ENCODE measurements at regions not wholly inside any gene's neighbourhood (a gene's known extent, or its start where the extent isn't known, plus 50 kb on each side); places are given as distances from the start of the nearest gene placed in this dataset.
A peak's percentile ranks its signal among the peaks of the same experiment; 100 is the strongest.

DNA sequence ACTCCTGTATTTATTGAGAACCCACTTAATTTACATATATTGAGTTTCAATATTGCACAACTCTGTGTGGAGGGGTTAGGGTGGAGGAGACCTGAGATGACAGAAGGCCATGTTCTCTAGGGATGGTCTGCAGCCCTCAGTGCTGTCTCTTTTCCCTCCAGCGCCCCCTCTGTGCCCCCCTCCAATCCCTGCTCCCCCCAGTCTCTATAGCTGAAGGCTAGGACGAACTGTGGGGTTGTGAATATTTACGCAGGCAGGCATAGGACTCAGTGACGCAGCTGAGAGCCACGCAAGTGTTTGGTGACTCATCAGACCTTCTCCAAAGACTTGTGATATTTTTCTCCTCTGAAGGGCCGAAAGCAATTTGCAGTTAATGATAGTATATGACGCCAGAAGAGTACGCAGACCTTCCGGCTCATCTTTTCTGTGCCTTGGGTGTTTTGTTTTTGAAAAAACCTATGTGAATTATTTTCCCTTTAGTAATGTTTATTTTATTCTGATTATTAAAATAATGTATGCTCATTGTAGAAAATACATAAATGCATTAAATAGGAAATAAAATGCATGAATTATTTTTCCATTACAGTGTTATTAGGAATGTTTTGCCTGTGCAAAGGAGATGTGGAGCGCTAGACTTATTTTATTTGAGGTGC is 85.3 kb downstream of the SLC25A47 start:
- no peak overlapping the region for H3K4me3 ChIP-seq (ENCODE audit: low read depth, low read length)
- DNase-seq (ENCODE audit: low read depth), result peak; percentile 94
- TF ChIP-seq, protein P1, sequence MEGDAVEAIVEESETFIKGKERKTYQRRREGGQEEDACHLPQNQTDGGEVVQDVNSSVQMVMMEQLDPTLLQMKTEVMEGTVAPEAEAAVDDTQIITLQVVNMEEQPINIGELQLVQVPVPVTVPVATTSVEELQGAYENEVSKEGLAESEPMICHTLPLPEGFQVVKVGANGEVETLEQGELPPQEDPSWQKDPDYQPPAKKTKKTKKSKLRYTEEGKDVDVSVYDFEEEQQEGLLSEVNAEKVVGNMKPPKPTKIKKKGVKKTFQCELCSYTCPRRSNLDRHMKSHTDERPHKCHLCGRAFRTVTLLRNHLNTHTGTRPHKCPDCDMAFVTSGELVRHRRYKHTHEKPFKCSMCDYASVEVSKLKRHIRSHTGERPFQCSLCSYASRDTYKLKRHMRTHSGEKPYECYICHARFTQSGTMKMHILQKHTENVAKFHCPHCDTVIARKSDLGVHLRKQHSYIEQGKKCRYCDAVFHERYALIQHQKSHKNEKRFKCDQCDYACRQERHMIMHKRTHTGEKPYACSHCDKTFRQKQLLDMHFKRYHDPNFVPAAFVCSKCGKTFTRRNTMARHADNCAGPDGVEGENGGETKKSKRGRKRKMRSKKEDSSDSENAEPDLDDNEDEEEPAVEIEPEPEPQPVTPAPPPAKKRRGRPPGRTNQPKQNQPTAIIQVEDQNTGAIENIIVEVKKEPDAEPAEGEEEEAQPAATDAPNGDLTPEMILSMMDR (IDR thresholded peaks at IDR 0.05; ENCODE audit: insufficient read depth, low read depth, low read length), result no peak

DNA sequence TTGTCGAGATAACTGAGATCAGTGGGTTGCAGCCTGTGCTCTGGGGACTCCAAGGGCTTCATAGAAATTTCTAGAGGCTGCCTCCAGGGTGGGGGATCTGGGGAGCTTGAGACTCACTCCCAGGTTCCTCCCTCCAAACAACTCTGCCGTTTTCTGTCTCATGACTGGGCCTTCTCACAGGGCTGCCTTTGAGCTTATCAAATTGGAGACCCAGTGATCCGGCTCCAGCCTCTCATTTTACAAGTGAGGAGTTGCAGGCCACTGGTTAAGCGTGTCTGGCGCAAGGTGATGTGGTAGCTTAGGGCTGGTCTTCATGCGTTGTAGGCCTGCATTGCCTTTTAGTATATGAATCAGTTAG is 85.8 kb downstream of the SLC25A47 start:
- TF ChIP-seq, protein P1 (IDR thresholded peaks at IDR 0.05; ENCODE audit: insufficient read depth, low read depth, low read length), result no peak
- H3K4me3 ChIP-seq (ENCODE audit: low read depth, low read length), result no peak overlapping the region
- DNase-seq (ENCODE audit: low read depth), result peak; percentile 50

DNA sequence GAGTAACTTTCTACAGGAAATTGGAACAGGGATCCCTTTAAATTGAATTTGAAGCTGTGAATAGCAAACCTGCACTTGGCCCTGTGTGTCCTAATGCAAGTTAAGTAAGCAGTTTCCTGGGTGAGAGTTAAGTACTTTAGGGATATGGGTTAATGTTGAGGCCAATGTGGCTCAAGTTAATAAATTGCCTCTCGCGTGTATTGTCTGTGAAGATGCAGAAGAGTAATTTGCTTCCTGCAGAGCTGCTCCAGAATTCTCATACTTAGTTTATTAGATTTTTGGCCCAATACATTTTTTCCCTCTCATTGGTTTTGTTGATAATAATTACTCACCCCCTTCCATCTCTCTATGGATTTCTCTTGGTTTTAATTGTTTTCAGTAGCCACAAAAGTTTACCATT is 86.5 kb downstream of the SLC25A47 start:
- TF ChIP-seq, protein P1 (IDR thresholded peaks at IDR 0.05; ENCODE audit: insufficient read depth, low read depth, low read length), result no peak
- H3K4me3 ChIP-seq (ENCODE audit: low read depth, low read length), result no peak overlapping the region
- no peak for DNase-seq (ENCODE audit: low read depth)

DNA sequence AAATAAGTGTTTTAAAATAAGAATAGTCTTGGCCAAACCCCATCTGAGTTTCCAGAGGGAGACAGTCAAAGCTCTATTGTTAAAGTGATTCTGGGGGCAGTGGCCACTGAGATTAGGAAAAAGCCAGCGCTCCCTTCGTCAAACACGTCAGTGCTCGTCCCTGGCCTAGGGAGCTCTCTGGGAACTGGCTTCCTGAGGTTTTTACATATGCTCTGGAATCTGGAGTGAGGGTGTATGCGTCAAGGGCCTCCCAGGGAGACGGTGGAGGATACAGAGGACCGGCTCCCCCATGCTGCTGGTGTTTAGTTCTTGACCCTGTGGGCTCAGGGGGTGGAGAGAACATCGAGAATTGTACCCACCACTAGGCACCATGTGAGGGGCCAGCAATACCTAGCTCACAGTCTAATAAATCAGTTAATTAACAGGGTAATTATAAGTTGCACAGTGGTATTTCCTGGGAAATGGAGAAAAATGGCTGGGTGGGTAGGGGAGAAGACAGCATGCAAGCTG is 87.0 kb downstream of the SLC25A47 start:
- TF ChIP-seq, protein P1 (IDR thresholded peaks at IDR 0.05; ENCODE audit: insufficient read depth, low read depth, low read length), result no peak
- DNase-seq (ENCODE audit: low read depth), result peak; percentile 67
- no peak overlapping the region for H3K4me3 ChIP-seq (ENCODE audit: low read depth, low read length)

DNA sequence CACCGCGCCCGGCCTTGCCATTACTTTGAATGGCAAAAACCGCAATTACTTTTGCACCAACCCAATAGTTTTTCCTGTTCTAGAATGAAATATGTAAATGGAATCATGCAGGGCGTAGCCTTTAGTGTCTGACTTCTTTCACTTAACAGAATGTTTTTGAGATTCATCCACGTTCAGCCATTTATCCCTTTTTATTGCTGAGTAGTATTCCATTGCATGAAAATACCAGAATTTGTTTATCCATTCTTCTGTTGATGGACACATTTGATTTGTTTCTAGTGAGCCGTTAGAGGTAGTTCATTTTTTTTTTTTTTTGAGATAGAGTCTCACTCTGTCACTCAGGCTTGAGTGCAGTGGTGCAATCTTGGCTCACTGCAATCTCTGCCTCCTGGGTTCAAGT is 90.6 kb downstream of the SLC25A47 start:
- TF ChIP-seq, protein P1 (IDR thresholded peaks at IDR 0.05; ENCODE audit: insufficient read depth, low read depth, low read length), result no peak
- DNase-seq (ENCODE audit: low read depth), result no peak
- no peak overlapping the region for H3K4me3 ChIP-seq (ENCODE audit: low read depth, low read length)

DNA sequence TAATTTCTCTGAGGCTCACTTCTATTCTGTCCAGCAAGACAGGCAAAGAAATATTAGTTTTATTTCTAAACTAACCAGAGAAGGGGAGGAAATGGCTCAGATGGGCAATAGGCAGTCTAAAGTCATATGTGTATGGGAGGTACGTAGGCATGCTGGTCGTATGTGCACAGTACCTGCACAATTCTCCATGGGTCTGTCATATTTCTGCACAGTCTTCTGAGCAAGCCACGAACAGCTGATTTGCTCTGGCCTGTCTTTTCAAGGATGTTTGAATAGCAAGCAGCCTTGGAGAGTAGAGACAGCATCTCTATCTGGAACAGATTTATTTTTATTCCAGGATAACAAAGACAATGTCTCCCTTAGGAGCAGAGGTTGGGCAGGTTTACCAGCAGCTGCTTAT is 92.1 kb downstream of the SLC25A47 start:
- DNase-seq (ENCODE audit: low read depth), result no peak

More for the DNA sequence above, 92.1 kb downstream of the SLC25A47 start:
- TF ChIP-seq, protein P1 (IDR thresholded peaks at IDR 0.05; ENCODE audit: insufficient read depth, low read depth, low read length), result no peak
- no peak overlapping the region for H3K4me3 ChIP-seq (ENCODE audit: low read depth, low read length)
